Panc1 (cell line): ENCODE measurements at regions not wholly inside any gene's neighbourhood (a gene's known extent, or its start where the extent isn't known, plus 50 kb on each side); places are given as distances from the start of the nearest gene placed in this dataset.

Source experiments
- REST ChIP-seq, 2 experiments: IDR thresholded peaks; 2 replicates each; pipeline ENCODE4 v1.6.1; 2011 to 2012; ENCODE audit warnings: low read depth in 2 of 2, control low read depth in 1 of 2, low read length in 1 of 2, mild to moderate bottlenecking in 1 of 2, moderate library complexity in 1 of 2; ENCODE audit not compliant: insufficient read depth in 1 of 2
- SIN3A ChIP-seq: IDR thresholded peaks from 2 replicates; pipeline ENCODE4 v1.6.1; 2012; ENCODE audit warnings: low read depth, mild to moderate bottlenecking, low read length, moderate library complexity, borderline replicate concordance; ENCODE audit not compliant: insufficient read depth
- TF ChIP-seq, protein P1 (sequence below): fragments of 450-650 bp; IDR thresholded peaks from 2 replicates; pipeline ENCODE4 v1.5.1; 2017; ENCODE audit warnings: mild to moderate bottlenecking

DNA sequence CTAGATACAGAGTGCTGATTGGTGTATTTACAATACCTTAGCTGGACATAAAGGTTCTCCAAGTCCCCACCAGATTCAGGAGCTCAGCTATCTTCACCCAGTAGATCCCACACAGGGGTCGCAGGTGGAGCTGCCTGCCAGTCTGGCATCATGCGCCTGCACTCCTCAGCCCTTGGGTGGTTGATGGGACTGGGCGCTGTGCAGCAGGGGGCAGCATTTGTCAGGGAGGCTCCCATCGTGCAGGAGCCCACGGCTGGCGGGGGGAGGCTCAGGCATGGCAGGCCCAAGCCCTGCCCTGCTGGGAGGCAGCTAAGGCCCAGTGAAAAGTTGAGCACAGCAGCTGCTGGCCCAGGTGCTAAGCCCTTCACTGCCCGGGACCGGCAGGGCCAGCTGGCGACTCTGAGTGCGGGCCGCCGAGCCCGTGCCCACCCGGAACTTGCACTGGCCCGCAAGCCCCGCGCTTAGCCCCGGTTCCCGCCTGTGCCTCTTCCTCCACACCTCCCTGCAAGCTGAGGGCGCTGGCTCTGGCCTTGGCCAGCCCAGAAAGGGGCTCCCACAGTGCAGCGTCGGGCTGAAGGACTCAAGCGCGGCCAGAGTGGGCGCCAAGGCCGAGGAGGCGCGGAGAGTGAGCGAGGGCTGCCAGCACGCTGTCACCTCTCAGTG, 314.1 kb upstream of the ATP10B start:
- TF ChIP-seq, protein P1, sequence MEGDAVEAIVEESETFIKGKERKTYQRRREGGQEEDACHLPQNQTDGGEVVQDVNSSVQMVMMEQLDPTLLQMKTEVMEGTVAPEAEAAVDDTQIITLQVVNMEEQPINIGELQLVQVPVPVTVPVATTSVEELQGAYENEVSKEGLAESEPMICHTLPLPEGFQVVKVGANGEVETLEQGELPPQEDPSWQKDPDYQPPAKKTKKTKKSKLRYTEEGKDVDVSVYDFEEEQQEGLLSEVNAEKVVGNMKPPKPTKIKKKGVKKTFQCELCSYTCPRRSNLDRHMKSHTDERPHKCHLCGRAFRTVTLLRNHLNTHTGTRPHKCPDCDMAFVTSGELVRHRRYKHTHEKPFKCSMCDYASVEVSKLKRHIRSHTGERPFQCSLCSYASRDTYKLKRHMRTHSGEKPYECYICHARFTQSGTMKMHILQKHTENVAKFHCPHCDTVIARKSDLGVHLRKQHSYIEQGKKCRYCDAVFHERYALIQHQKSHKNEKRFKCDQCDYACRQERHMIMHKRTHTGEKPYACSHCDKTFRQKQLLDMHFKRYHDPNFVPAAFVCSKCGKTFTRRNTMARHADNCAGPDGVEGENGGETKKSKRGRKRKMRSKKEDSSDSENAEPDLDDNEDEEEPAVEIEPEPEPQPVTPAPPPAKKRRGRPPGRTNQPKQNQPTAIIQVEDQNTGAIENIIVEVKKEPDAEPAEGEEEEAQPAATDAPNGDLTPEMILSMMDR = no peak
- TF ChIP-seq SIN3A = no peak
- no peak for TF ChIP-seq REST (IDR thresholded peaks at IDR 0.05; ENCODE audit: insufficient read depth in 1 of 2, low read depth in 2 of 2, low read length in 1 of 2)
